ENCODE measurements at regions not wholly inside any gene's neighbourhood (a gene's known extent, or its start where the extent isn't known, plus 50 kb on each side); places are given as distances from the start of the nearest gene placed in this dataset.

DNA sequence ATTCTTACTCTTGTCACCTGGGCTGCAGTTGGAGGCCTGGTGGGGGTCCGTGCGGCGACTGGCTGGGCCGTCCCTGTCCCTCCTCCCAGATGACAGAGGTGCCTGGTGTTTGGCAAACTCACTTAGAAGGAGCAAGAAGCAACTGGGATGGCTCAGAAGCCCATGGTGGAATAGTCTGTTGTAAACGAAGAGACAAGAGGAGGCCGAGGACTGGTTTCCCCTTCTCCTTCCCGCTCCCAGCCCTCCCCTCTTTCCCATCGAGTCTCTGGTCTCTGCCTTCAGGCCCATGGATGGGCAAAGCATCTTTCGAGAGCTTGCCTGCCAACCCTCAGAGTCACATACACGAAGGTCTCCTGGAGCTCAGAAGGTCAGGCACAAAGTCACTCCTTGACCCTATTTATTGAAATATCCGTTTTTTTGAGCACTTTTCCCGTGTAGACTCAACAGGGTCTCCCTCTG is 364.4 kb downstream of the SEC14L1 start:
- DNase-seq (ENCODE audit: extremely low read depth, low read depth): no peak

DNA sequence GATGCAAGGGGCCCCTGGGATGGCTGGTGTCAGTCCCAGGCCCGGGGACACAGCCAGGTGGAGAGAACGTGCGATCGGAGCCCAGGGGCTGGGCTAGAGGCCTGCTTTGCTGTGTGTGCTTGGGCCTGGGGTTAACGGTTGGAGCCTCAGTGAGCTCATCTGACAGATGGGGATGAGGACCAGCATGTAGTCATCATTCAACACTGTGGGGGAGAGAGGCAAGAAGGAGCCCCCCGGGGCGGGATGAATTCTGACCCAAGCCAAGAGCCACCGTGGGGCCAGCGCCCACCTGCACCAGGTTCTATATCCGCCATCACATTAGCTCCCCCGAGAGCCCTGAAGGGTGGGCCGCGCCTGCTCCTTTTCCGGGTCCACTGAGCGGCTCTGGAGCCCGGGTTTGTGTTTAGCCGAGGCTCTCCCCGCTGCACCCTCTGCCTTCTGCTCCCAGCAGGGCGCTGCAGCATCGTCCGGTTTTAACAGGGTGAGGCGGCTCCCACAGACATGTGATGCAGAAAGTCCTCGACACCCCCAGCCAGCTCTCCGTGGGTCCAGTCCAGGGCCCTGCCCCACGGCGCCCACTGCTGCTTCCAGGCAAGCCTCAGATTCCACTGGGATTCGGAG is 365.7 kb downstream of the SEC14L1 start:
- DNase-seq (ENCODE audit: extremely low read depth, low read depth): no peak

DNA sequence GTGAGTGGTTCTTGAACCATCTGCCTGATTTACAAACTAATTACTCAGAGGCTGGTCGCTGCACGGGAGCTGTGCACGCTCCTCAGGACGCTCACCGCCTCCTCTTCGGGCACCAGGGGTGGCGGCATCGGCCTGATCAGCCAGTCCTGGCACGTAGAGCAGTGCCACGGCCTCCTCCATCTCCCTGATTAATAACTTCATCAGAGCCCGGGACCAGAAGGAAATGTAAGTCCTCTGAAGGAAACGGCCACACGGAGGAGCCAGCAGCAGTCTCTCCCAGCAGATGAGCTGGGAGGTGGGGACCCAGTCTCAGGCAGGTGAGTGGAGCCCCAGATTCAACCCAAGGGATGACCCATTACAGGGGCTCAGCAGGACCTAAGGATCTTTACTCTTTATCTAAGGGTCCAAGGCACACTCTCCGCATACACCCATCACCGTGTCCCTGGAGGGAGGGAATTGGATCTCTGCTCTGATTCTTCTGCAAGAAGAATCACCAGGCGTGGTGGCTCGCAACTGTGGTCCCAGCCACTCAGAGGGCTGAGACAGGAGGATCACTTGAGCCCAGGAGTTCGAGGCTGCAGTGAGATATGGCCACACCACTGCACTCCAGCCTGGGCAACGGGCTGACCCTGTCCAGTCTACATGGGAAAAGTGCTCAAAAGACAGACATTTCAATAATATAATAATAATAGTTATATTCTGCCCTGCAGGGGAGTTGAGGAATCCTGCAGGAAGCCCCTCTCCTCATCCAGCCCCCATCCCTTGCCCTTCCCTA is 366.5 kb downstream of the SEC14L1 start:
- no peak for DNase-seq (ENCODE audit: extremely low read depth, low read depth)

DNA sequence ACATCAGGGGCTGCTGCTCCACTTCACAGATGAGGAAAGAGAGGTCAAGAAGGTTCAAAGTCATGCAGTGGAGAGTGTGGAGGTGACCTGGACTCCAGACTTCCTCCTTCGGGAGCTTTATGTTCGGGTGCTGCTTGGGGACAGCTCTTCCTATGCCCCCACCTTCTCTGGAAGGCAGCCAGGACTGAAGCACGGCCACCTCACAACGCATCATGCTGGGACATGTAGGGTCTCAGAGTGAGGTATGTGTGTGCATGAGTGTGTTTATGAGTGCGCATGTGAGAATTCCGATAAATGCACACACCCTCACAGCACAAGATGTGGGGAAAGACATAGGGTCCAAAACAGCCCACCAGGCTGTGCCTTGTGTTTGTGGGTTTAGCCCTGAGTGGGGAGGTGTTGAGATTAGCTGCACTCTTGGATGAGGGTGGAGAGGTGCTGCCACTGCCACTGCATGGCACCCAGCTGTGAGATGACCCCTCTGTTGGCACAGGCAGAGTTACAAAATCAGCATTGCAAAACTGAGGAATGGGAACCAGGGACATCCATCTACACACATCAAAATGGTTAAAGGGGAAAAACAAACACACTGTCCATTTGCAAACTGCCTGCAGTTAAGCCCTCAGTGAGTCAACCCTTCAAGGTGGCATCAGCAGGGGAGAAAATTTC is 367.4 kb downstream of the SEC14L1 start:
- DNase-seq (ENCODE audit: extremely low read depth, low read depth): no peak

DNA sequence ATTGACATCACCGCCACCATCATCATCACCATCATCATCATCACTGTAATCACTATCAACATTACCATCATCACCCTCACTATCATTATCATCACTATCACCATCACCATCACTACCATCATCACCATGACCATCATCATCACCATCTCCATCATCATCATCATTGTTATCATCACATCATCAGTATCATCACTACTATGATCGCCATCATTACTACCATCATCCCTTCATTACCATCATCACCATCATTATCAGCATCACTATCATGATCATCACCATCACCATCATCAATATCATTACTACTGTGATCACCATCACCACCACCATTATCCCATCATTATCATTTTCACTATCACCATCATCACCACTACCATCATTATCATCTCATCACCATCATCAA is 368.3 kb downstream of the SEC14L1 start:
- DNase-seq (ENCODE audit: extremely low read depth, low read depth): no peak

DNA sequence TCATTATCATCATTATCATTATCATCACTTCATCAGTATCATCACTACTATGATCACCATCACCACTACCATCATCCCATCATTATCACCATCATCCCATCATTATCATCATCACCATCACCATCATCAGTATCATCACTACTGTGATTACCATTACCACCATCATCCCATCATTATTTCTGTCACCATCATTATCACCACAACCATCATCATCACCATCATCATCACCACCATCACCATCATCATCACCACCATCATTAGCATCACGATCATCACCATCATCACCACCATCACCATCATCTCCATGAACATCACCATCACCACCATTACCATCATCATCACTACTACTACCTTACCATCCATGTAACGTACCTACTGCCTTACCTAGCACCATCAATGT is 368.8 kb downstream of the SEC14L1 start:
- DNase-seq (ENCODE audit: extremely low read depth, low read depth): no peak

DNA sequence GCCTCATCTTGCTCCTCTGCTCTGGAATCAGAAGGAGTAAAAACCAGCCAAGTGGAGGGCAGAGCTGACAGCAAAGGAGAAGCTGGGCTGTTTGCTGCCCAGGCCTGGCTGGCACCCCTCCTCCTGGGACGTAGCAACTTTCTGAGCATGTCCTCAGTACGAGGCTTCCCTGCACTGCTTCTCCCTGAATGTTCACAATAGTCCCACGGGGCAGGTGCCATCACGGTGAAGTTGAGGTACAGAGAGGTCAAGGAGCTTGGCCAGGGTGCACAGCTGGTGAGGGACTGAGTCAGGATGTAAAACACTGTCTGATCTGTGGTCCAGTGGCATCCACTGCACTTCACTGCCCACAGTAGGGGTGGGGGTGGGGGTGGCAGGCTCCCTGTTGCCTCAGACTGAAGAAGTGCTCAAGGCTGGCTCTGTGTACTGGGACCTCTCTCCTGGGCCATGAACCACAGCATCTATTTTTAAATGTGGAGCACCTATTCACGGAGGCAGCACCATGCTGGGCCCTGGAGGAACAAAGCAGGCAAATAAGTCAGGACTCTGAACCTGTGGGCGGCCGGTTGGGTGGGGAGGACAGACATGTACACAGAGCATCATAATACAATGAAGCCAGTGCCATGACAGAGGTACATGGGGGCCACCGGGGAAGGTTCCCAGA is 369.5 kb downstream of the SEC14L1 start:
- no peak for DNase-seq (ENCODE audit: extremely low read depth, low read depth)

DNA sequence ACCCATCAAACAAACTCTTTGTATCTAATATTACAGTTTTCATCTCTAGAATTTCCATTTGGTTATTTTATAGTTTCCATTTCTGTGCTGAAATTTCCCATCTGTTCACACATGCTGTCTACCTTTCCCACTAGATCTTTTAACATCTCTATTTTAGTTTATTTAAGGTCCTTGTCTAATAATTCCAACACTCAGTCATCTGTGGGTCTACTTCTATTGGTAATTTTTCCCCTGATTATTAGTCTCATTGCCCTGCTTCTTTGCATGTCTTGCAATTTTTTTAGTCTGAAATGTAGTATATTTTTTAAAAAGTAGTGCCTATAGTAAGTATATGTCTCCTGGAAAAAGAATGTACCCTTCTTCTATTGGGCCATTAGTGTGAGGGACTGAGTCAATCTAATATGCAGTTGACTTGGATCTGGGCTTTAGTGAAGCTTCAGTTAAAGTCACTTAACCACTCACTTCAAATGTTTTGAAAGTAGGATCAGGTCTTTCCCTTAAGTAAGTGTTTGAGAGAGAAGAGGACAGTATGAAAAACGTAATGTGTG is 370.8 kb downstream of the SEC14L1 start:
- no peak for DNase-seq (ENCODE audit: extremely low read depth, low read depth)

DNA sequence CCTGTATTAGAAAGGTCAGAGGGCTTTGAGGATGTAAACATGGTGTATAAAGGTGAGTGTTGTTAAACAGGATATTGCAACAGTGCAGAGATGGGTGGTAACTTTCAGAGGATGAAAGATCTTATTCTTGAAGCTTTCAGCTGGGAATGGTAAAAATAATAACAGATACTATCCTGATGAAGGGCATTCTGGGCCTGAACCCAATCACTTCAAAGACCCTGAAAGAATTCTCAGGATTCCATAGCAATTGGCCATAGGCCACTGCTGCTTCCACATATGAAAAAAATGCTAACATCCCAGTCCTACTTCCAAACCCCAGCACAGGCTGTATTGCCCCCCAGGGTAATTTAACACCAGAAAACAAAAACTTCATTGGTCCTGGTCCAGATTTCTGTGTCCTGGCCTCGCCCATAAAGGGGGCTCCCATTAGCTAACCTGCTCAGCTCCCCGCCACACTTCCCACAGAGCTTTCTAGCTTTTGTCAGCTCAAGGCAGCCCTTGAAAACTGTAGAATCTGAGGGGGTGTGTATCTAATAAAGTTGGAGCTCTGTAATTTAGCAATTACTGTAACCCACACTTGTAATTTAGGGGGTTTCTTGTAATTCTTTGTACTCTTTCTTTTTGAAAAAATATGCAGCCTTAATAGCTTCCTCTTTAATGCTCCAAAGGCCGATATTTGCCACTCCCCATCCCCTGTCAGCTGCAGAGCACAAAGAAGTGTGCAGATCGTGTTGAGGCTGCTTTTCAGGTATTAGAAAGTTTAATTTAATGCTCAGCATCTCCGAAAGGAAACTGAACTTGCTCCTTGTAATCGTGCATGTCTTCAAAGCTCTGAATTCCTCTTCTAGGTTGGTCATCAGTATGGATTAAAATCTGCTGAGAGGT is 371.5 kb downstream of the SEC14L1 start:
- DNase-seq (ENCODE audit: extremely low read depth, low read depth): no peak

DNA sequence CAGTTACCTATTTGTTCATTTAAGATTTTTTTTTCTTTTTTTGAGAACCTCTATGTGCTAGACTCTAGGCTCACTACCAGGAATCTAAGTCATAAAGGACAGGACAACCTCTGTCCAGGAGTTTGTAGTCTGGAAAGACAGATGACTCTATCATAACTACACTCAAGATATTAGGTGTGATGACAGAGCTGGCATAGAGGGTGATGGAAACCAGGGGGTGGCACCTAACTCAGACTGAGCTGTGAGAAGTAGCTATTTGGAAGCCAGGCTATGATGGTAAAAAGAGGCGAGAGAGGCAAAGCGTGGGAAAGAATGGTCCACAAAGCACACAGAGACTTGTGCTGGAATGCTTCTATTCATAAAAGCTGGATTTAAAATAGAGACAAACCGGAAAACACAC is 372.3 kb downstream of the SEC14L1 start:
- DNase-seq (ENCODE audit: extremely low read depth, low read depth): no peak

DNA sequence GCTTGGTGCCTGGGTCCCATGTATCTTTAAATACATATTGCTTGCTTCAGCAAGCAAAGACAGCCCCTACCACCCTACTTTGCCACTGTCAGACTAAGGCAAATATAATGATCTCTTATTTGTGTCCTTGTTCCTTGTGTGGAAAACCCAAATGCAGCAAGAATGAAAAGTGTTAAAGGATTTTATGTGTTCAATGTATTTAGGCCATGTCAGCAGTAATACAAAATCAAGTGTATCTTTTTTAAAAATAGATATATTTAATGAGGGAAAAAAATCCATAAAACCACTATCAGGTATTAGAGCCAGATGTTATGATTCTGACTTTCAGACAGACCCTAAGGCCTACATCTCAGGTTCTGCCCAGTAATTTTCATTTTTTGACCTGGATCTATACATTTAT is 374.5 kb downstream of the SEC14L1 start:
- DNase-seq (ENCODE audit: extremely low read depth, low read depth): no peak

DNA sequence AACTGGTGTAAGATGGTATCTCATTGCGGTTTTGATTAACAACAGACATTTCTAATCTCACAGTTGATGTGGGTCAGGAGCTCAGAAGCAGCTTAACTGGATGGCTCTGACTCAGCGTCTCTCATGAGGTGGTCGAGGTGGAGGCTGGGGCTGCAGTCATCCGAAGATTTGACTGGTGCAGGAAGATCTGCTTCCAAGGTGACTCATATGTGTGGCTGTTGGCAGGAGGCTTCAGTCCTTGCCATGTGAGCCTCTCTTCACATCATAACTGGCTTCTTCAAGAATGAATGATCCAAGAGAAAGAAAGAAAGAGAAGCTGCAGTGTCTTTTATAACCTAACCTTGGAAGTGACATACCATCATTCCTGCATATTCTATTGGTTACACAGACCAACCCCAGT is 376.1 kb downstream of the SEC14L1 start:
- no peak for DNase-seq (ENCODE audit: extremely low read depth, low read depth)

DNA sequence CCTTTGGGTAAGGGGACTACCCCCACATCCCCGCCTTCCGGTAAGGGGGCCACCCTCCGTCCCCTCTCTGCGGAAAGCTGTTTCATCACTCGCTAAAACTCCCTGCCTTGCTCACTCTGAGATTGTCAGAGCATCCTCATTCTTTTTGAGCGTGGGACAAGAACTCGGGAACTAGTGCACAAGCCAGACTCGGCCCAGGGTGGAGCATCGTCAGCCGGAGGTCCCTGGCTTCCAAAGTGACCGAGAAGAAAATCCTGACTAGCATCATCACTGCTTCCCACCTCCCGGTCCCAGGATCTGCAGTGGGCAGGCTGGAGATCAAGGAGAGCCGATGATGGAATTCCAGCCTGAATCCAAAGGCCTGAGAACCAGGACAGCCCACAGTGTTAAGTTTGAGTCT is 380.3 kb downstream of the SEC14L1 start:
- no peak for DNase-seq (ENCODE audit: extremely low read depth, low read depth)

DNA sequence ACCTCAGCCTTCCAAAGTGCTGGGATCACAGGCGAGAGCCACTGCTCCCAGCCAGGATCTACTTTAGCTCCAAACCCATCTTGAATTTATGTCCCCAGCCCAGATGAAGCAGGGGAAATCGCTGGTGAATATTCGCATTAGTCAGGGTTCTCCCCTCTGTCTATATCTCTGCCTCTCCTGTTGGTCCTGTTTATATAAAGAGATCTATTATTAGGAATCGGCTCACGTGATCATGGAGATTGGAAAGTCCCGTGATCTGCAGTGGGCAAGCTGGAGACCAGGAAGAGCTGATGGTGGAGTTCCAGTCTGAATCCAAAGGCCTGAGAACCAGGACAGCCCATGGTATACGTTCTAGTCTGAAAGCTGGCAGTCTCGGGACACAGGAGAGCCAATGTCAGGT is 382.8 kb downstream of the SEC14L1 start:
- no peak for DNase-seq (ENCODE audit: extremely low read depth, low read depth)

DNA sequence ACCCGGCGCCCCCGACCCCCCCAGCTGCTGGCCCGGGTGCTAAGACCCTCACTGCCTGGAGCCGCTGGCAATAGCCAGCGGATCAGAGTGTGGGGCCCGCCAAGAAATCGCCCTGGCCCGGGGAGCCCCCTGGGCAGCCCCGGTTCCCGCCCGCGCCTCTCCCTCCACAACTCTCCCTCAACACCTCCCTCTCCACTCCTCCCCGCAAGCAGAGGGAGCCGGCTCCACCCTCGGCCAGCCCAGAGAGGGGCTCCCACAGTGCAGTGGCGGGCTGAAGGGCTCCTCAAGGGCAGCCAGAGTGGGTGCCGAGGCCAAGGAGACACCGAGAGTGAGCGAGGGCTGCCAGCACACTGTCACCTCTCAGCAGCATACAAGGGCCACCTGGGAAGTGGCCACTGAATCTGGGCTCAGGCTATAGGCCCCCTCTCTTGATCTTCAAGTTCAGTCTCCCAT is 385.5 kb downstream of the SEC14L1 start:
- DNase-seq (ENCODE audit: extremely low read depth, low read depth): no peak

DNA sequence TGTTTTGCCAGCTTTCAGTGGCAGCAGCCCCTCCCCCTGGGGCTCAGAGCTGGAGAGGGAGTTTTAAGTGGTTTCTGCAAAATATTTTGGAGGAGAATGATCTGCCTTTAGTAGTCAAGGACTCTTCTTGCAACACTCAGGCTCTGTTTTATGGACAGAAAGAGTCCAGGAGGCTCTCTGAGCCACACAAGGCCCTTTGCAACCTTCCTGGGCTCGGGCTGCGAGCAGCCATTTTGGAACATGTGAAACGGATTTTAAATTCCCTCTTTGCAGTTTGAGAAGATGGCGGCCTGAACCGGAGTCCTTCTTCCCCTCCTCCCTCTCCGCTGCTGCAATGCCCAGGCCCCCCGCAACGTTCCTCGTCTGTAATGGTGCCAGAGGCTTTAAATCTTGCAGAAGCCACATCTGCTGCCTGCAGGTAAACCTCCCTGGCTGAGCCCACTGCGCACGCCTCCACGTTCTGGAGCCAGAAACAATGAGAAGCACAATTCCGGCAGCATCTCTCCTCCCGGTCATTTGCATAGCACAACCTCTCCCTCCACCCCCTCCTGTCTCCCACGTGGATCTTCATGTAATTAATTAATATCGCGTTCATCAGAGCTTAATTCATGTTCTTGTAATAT is 386.1 kb downstream of the SEC14L1 start:
- DNase-seq (ENCODE audit: extremely low read depth, low read depth): no peak

DNA sequence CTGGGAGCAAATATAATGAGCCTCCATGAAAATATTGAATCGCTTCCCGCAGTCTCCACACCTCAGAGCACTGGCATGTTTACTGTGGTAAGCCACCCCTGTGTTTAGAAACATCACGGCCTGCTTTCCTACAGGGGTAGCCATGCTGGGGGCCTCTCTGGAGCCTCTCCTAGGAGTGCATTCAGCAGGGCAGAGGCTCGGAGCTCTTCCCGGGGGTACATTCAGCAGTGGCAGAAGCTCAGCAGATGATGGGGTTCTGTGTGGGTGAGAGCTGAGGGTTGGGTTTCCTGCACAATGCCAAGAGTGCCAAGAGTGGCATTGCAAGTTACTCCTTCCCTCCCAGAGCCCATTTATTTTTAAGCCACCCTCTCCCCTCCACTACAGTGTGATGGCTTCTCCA is 386.6 kb downstream of the SEC14L1 start:
- DNase-seq (ENCODE audit: extremely low read depth, low read depth): no peak

DNA sequence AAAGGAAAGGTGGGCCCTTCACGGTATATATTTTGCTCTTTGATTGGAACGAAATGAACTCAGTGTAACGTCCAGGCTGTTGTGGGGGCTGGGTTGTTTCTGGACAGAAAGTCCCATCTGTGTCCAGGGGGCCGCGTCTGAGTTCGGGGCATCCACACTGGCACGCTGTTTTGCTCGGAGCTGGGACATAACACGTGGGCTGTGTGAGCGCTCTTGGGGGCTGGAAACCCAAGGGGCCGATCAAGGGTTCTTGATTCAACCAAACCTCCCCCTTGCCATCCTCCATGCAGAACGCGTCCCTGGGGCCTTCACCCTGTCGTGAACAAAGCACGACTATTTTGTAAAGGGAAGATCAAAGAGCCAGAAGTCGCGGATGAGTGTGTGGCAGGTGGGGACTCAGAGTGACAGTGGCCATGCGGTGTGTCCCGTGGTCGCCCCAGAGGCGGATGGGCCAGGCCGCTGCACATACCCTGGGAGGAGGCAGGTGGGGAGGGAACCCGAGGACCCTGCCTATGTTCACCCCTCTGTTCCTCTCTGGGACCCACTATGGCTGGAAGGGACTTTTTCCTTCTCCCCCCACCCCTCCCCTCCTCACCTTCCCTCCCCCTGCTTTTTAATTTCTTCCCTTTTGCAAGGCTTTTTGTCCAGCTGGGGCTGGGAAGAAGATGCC is 387.2 kb downstream of the SEC14L1 start:
- DNase-seq (ENCODE audit: extremely low read depth, low read depth): no peak

Data from NCI-H460 (cell line).